HEK293 (cell line): ENCODE measurements at regions not wholly inside any gene's neighbourhood (a gene's known extent, or its start where the extent isn't known, plus 50 kb on each side); places are given as distances from the start of the nearest gene placed in this dataset.

ENCODE experiments used
- KLF16 ChIP-seq: fragments of 450-650 bp; formaldehyde crosslinking; IDR thresholded peaks from 2 replicates; pipeline ENCODE4 v1.5.1; 2017; ENCODE audit warnings: missing biosample characterization, missing genetic modification characterization
- ZBTB21 ChIP-seq: fragments of 450-650 bp; formaldehyde crosslinking; IDR thresholded peaks from 2 replicates; pipeline ENCODE4 v1.5.1; 2017; ENCODE audit warnings: missing biosample characterization, missing genetic modification characterization
- ZNF140 ChIP-seq: fragments of 450-650 bp; formaldehyde crosslinking; IDR thresholded peaks from 2 replicates; pipeline ENCODE4 v1.5.1; 2016; ENCODE audit warnings: missing biosample characterization, missing genetic modification characterization
- ZNF302 ChIP-seq: fragments of 450-650 bp; formaldehyde crosslinking; IDR thresholded peaks from 2 replicates; pipeline ENCODE4 v1.5.1; 2016; ENCODE audit warnings: missing biosample characterization, missing genetic modification characterization, low read depth
- ZNF341 ChIP-seq: fragments of 450-650 bp; formaldehyde crosslinking; IDR thresholded peaks from 2 replicates; pipeline ENCODE4; 2016; ENCODE audit warnings: low read depth, missing biosample characterization, missing genetic modification characterization
- ZNF555 ChIP-seq: fragments of 450-650 bp; formaldehyde crosslinking; conservative IDR thresholded peaks from 2 replicates; pipeline ENCODE4 v1.5.1; 2017; ENCODE audit warnings: missing biosample characterization, mild to moderate bottlenecking, missing genetic modification characterization, inconsistent platforms
- ZNF580 ChIP-seq: fragments of 450-650 bp; formaldehyde crosslinking; IDR thresholded peaks from 2 replicates; pipeline ENCODE4 v1.5.1; 2016; ENCODE audit warnings: missing biosample characterization, missing genetic modification characterization
- ZNF837 ChIP-seq: fragments of 450-650 bp; formaldehyde crosslinking; IDR thresholded peaks from 2 replicates; pipeline ENCODE4 v1.5.1; 2016; ENCODE audit warnings: missing biosample characterization, missing genetic modification characterization
- TF ChIP-seq, protein P1 (sequence below): fragments of 450-650 bp; formaldehyde crosslinking; IDR thresholded peaks from 2 replicates; pipeline ENCODE4 v1.5.1; 2017; ENCODE audit warnings: missing biosample characterization, mild to moderate bottlenecking, missing genetic modification characterization, moderate library complexity
- TF ChIP-seq, protein P2 (sequence below): fragments of 450-650 bp; formaldehyde crosslinking; IDR thresholded peaks from 2 replicates; pipeline ENCODE4 v1.5.1; 2016; ENCODE audit warnings: missing biosample characterization, missing genetic modification characterization
- TF ChIP-seq, protein P3 (sequence below): fragments of 450-650 bp; formaldehyde crosslinking; IDR thresholded peaks from 2 replicates; pipeline ENCODE4 v1.5.1; 2016; ENCODE audit warnings: missing biosample characterization, missing genetic modification characterization
- TF ChIP-seq, protein P4 (sequence below): fragments of 450-650 bp; formaldehyde crosslinking; IDR thresholded peaks from 2 replicates; pipeline ENCODE4; 2016; ENCODE audit warnings: missing biosample characterization, missing genetic modification characterization

GRCh38 chr1:57550092-57550491 is 126.2 kb upstream of the DAB1 start:
- TF ChIP-seq, protein P1, sequence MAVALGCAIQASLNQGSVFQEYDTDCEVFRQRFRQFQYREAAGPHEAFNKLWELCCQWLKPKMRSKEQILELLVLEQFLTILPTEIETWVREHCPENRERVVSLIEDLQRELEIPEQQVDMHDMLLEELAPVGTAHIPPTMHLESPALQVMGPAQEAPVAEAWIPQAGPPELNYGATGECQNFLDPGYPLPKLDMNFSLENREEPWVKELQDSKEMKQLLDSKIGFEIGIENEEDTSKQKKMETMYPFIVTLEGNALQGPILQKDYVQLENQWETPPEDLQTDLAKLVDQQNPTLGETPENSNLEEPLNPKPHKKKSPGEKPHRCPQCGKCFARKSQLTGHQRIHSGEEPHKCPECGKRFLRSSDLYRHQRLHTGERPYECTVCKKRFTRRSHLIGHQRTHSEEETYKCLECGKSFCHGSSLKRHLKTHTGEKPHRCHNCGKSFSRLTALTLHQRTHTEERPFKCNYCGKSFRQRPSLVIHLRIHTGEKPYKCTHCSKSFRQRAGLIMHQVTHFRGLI (tag by site-specific recombination), result no peak
- TF ChIP-seq ZNF140 (tag by site-specific recombination) (no peak), KLF16 (tag by site-specific recombination) (no peak), ZBTB21 (no peak), ZNF837 (tag by site-specific recombination) (no peak), ZNF555 (tag by site-specific recombination) (no peak), ZNF302 (tag by site-specific recombination) (no peak), ZNF580 (tag by site-specific recombination) (no peak), ZNF341 (no peak)
- TF ChIP-seq, protein P2, sequence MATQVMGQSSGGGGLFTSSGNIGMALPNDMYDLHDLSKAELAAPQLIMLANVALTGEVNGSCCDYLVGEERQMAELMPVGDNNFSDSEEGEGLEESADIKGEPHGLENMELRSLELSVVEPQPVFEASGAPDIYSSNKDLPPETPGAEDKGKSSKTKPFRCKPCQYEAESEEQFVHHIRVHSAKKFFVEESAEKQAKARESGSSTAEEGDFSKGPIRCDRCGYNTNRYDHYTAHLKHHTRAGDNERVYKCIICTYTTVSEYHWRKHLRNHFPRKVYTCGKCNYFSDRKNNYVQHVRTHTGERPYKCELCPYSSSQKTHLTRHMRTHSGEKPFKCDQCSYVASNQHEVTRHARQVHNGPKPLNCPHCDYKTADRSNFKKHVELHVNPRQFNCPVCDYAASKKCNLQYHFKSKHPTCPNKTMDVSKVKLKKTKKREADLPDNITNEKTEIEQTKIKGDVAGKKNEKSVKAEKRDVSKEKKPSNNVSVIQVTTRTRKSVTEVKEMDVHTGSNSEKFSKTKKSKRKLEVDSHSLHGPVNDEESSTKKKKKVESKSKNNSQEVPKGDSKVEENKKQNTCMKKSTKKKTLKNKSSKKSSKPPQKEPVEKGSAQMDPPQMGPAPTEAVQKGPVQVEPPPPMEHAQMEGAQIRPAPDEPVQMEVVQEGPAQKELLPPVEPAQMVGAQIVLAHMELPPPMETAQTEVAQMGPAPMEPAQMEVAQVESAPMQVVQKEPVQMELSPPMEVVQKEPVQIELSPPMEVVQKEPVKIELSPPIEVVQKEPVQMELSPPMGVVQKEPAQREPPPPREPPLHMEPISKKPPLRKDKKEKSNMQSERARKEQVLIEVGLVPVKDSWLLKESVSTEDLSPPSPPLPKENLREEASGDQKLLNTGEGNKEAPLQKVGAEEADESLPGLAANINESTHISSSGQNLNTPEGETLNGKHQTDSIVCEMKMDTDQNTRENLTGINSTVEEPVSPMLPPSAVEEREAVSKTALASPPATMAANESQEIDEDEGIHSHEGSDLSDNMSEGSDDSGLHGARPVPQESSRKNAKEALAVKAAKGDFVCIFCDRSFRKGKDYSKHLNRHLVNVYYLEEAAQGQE (tag by site-specific recombination), result no peak
- TF ChIP-seq, protein P3, sequence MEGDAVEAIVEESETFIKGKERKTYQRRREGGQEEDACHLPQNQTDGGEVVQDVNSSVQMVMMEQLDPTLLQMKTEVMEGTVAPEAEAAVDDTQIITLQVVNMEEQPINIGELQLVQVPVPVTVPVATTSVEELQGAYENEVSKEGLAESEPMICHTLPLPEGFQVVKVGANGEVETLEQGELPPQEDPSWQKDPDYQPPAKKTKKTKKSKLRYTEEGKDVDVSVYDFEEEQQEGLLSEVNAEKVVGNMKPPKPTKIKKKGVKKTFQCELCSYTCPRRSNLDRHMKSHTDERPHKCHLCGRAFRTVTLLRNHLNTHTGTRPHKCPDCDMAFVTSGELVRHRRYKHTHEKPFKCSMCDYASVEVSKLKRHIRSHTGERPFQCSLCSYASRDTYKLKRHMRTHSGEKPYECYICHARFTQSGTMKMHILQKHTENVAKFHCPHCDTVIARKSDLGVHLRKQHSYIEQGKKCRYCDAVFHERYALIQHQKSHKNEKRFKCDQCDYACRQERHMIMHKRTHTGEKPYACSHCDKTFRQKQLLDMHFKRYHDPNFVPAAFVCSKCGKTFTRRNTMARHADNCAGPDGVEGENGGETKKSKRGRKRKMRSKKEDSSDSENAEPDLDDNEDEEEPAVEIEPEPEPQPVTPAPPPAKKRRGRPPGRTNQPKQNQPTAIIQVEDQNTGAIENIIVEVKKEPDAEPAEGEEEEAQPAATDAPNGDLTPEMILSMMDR (tag by site-specific recombination), result no peak
- TF ChIP-seq, protein P4, sequence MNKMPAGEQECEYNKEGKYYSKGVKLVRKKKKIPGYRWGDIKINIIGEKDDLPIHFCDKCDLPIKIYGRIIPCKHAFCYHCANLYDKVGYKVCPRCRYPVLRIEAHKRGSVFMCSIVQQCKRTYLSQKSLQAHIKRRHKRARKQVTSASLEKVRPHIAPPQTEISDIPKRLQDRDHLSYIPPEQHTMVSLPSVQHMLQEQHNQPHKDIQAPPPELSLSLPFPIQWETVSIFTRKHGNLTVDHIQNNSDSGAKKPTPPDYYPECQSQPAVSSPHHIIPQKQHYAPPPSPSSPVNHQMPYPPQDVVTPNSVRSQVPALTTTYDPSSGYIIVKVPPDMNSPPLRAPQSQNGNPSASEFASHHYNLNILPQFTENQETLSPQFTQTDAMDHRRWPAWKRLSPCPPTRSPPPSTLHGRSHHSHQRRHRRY, result no peak
